Ureter (tissue), 1 donor: ENCODE measurements at regions not wholly inside any gene's neighbourhood (a gene's known extent, or its start where the extent isn't known, plus 50 kb on each side); places are given as distances from the start of the nearest gene placed in this dataset.
"Not testable (repeated sequence)": the region's sequence is repeated elsewhere in the genome, so short reads cannot be mapped to it uniquely, and the experiment has no call there.

Experiments
- DNase-seq: peaks from one replicate; pipeline ENCODE4 v3.0.0-alpha.2; 2020; ENCODE audit warnings: low spot score
- donor health status: DM: yes; HTN: yes; CAD: no.

GRCh38 chr7:112937651-112938415 lies 147.6 kb upstream of the TMEM168 start:
- no peak for DNase-seq

DNA sequence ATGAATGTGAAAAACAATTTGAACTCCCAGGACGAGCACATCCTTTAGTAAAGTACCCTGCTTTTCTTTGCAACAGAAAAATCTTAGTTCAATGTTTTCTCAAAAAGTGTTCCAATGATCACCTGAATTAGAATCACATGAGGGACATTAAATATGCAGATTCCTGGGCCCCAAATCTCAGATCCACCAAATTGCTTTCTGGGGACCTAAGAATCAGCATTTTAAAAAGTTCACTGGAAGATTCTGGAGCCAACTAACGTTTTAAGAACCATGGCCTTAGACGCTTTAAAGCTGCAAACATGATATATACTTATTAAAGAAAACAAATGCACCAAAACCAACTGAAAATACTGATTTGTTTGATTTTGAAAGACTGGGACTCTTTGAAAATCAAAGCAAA lies 143.4 kb upstream of the TMEM168 start:
- no peak for DNase-seq

GRCh38 chr7:112930787-112931186 lies 140.6 kb upstream of the TMEM168 start:
- DNase-seq: no peak

DNA sequence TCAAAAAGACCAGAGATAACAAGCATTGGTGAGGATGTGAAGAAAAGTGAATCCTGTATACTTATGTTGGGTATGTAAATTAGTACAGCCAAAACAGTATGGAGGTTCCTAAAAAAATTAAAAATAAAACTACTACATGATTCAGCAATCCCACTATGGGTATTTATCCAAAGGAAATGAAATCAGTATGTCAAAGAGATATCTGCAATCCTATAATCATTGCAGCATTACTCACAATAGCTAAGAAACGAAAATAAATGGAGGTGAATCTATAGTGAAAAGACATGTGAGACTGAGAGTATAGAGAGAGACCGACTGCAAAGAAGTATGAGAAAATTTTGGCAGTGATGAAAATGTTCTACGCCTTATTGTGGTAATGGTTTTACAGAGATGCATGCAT lies 139.2 kb upstream of the TMEM168 start:
- no peak for DNase-seq

- DNase-seq: no peak
Observed at GRCh38 chr7:112926018-112926417, 135.8 kb upstream of the TMEM168 start.

- not testable (repeated sequence) for DNase-seq
Observed at GRCh38 chr7:112922546-112922945, 132.4 kb upstream of the TMEM168 start.

DNA sequence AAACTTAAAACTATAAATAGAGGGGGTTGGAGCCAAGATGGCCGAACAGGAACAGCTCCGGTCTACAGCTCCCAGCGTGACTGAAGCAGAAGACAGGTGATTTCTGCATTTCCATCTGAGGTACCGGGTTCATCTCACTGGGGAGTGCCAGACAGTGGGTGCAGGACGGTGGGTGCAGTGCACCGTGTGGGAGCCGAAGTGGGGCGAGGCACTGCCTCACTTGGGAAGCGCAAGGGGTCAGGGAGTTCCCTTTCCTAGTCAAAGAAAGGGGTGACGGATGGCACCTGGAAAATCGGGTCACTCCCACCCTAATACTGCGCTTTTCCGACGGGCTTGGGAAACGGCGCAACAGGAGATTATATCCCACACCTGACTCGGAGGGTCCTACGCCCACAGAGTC lies 126.2 kb upstream of the TMEM168 start:
- DNase-seq: not testable (repeated sequence)

- no peak for DNase-seq
Observed at GRCh38 chr7:112908086-112908485, 117.9 kb upstream of the TMEM168 start.

DNA sequence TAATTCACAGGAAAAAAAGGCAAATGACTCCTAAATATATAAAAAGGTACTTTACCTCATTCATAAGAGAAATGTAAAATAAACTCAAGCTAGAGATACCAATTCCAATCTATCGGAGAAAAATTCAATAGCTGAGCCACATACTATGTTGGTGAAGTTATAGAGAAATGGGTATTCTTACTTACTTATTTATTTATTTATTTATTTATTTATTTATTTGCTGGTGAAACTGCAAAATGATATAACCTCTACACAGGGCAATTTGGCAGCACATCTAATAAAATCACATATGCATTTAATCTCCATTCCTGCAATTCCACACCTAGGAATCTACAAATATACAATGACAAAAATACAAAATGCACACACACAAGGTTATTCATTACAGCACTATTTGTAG lies 117.5 kb upstream of the TMEM168 start:
- no peak for DNase-seq

DNA sequence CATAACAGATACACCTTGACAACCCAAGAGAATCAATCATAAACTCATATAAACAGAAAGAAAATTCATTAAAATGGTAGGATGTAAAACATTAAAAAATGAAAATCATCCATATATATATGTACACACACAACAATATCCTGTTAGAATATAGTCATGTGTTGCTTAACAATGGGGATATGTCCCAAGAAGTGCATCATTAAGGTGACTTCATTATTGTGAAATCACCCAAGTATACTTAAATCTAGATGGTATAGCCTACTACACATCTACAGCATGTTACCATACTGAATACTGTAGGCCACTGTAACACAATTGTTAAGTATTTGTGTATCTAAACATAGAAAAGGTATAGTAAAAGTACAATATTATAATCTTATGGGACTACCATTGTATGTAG lies 115.8 kb upstream of the TMEM168 start:
- DNase-seq: no peak

DNA sequence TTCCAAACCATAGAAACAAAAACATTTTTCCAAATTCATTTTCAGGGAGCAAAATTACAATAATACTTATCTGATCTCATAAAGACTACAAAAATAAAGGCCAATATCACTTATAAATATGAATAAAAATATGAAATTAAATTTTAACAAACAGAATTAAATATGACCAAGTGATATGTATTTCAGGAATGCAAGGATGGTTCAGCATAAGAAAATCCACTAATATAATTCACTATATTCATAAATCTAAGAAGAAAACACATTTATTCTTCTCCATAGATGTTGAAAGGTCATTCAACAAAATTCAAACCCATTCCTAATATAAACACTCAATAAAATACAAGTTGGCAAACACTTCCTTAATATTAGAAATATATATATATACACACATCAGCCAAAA lies 115.2 kb upstream of the TMEM168 start:
- DNase-seq: no peak

DNA sequence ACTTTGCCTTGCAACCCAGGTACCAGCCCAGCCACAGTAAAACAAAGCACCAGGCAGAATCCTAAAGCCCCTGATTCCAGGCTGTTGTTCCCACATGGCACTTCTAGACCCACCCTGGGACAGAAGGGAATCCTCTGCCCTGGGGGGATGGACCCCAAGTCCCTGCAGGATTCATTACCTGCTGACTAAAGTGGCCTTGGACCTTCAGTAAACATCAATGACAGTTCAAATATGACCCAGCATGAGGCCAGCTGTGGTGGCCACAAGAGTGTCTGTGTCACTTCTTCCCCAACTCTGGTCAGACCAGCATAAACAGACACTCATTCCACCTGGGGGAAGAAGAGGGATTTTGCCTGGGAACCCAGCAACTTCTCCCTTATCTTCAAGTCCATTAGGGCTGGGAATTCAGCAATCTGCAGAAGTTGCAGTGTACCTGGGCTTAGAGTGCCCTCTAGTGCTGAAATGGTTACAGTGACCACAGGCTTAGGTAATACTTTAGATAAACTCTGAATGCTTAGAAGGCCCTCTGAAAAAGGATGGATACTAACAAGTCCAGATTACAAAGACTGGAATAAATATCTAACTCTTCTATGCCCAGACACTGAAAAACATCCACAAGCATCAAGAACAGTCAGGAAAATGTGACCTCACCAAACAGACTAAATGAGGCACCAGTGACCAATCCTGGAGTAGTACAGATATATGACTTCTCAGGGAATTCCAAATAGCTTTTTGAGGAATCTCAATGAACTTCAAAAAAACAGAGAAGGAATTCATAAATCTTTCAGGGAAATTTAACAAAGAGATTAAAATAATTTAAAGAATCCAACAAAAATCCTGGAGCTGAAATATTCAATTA lies 108.5 kb upstream of the TMEM168 start:
- no peak for DNase-seq

- no peak for DNase-seq
Observed at GRCh38 chr7:112897839-112898431, 107.7 kb upstream of the TMEM168 start.

- DNase-seq: no peak
Observed at GRCh38 chr7:112896026-112896601, 105.9 kb upstream of the TMEM168 start.

DNA sequence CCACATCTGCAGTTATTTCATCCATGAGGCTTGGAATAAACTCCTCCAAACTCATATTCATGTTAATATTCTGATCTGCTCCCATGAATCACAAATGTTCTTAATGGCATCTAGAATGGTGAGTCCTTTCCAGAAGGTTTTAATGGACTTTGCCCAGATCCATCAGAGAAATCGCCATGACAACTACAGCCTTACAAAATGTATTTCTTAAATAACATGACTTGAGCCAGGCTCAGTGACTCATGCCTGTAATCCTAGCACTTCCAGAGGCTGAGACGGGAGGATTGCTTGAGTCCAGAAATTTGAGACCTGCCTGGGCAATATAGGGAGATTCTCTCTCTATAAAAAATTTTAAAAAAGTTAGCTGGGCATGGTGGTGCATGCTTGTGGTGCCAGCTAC lies 102.1 kb upstream of the TMEM168 start:
- DNase-seq: no peak

DNA sequence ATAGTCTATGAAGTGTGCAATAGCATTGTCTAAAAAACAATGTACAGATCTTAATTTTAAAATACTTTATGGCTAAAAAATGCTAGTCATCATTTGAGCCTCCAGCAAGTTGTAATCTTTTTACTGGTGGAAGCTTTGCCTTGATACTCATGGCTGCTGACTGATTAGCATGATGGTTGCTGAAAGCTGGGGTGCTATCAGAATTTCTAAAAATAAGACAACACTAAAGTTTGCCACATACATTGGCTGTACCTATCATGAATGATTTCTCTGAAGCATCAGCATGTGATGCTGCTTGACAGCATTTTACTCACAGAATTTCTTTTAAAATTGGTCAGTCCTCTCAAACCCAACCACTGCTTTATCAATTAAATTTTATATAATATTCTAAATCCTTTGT lies 101.5 kb upstream of the TMEM168 start:
- DNase-seq: no peak

- no peak for DNase-seq
Observed at GRCh38 chr7:112889834-112890438, 99.7 kb upstream of the TMEM168 start.

GRCh38 chr7:112889268-112889667 lies 99.1 kb upstream of the TMEM168 start:
- DNase-seq: no peak

DNA sequence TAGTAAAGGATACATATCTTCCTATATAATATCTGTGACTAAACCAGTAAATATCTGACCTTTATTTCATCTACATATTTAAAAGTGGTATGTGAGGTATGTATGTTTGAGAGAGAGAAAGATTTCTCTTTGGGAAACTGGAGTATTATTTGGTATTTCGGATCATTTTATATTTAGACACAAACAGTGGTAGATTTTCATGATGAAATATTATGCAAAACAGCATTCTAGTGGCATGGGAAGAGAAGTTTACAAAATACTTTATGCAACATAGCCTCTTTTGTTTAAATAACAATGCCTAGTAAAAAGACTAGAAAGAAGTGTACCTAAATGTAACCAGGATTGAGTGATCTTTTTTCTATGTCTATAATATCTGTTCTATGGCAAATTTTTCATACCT lies 98.6 kb upstream of the TMEM168 start:
- no peak for DNase-seq

DNA sequence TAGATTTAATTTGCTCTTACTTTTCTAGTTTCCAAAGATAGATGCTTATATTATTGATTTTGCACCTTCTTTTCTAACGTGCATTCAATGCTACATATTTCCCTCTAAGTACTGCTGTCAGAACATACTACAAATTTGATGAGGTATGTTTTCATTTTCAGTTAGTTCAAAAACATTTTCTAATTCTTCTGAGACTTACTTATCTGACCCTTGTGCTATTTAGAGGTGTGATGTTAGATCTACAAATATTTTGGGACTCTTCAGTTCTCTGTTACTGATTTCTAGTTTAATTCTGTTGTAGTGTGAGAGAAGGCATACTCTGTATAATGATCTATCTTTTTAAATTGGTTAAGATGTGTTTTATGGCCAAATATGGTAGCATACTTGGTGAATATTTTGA lies 97.8 kb upstream of the TMEM168 start:
- DNase-seq: no peak

- DNase-seq: no peak
Observed at GRCh38 chr7:112887337-112887736, 97.1 kb upstream of the TMEM168 start.

GRCh38 chr7:112886208-112886607 lies 96.0 kb upstream of the TMEM168 start:
- no peak for DNase-seq
